ENCODE measurements at regions not wholly inside any gene's neighbourhood (a gene's known extent, or its start where the extent isn't known, plus 50 kb on each side); places are given as distances from the start of the nearest gene placed in this dataset.

- 0 out of 2 replicates have a peak, but pooled peaks cover 4% of the 10 kb centered on the region for H3K9me2 ChIP-seq (ENCODE audit: insufficient read depth)
- BruUV-seq (replicated peaks): no TSS peak
- no peaks in the 10 kb centered on the region for H4K20me1 ChIP-seq (ENCODE audit: insufficient read depth)
- ATAC-seq: no peak
- no peak for DNase-seq (ENCODE audit: low read depth, low spot score)
- ChIA-PET POLR2A (no interaction called here), CTCF (no interaction called here), RAD21 (ENCODE audit: low non-redundant PET in 1 of 2, low total read pairs in 2 of 2, uncharacterized antibody in 2 of 2, unreplicated experiment in 2 of 2) (no interaction called here)
- H3K4me2 ChIP-seq (ENCODE audit: low read length): no peak overlapping the region
- H3K27ac ChIP-seq (ENCODE audit: low read depth, low read length): no peak overlapping the region
- intact Hi-C loops (cut with micrococcal nuclease): no loop called here
- H3K27me3 ChIP-seq (ENCODE audit: insufficient read depth, low read length): no peaks in the 10 kb centered on the region
- H3K4me1 ChIP-seq (ENCODE audit: control insufficient read depth in 1 of 2, insufficient read depth in 2 of 2, low read length in 2 of 2): peaks cover 0 to 5% of the 10 kb centered on the region in 2 experiments; a peak in 2 of 4 replicates
- no peak overlapping the region for H3K4me3 ChIP-seq (replicated peaks in 1 of 2; ENCODE audit: low read depth in 1 of 2, low read length in 2 of 2)
- TF ChIP-seq, protein P1, sequence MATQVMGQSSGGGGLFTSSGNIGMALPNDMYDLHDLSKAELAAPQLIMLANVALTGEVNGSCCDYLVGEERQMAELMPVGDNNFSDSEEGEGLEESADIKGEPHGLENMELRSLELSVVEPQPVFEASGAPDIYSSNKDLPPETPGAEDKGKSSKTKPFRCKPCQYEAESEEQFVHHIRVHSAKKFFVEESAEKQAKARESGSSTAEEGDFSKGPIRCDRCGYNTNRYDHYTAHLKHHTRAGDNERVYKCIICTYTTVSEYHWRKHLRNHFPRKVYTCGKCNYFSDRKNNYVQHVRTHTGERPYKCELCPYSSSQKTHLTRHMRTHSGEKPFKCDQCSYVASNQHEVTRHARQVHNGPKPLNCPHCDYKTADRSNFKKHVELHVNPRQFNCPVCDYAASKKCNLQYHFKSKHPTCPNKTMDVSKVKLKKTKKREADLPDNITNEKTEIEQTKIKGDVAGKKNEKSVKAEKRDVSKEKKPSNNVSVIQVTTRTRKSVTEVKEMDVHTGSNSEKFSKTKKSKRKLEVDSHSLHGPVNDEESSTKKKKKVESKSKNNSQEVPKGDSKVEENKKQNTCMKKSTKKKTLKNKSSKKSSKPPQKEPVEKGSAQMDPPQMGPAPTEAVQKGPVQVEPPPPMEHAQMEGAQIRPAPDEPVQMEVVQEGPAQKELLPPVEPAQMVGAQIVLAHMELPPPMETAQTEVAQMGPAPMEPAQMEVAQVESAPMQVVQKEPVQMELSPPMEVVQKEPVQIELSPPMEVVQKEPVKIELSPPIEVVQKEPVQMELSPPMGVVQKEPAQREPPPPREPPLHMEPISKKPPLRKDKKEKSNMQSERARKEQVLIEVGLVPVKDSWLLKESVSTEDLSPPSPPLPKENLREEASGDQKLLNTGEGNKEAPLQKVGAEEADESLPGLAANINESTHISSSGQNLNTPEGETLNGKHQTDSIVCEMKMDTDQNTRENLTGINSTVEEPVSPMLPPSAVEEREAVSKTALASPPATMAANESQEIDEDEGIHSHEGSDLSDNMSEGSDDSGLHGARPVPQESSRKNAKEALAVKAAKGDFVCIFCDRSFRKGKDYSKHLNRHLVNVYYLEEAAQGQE (IDR thresholded peaks at IDR 0.05; ENCODE audit: low read depth): no peak
- TF ChIP-seq EZH2phosphoT487 (IDR thresholded peaks at IDR 0.05; ENCODE audit: borderline replicate concordance) (no peak), ELF1 (IDR thresholded peaks at IDR 0.05; ENCODE audit: borderline replicate concordance, low read depth) (no peak), ZNF274 (IDR thresholded peaks at IDR 0.05; ENCODE audit: low read depth, low read length) (no peak), RAD21 (IDR thresholded peaks at IDR 0.05; ENCODE audit: low read depth) (no peak), ZFX (IDR thresholded peaks at IDR 0.05) (no peak), TCF7L2 (IDR thresholded peaks at IDR 0.05; ENCODE audit: borderline replicate concordance, extremely low read depth, insufficient read depth, insufficient read length) (no peak), SP1 (IDR thresholded peaks at IDR 0.05; ENCODE audit: low read depth) (no peak), CEBPB (IDR thresholded peaks at IDR 0.05; ENCODE audit: low read depth) (no peak)
- TF ChIP-seq, protein P2, sequence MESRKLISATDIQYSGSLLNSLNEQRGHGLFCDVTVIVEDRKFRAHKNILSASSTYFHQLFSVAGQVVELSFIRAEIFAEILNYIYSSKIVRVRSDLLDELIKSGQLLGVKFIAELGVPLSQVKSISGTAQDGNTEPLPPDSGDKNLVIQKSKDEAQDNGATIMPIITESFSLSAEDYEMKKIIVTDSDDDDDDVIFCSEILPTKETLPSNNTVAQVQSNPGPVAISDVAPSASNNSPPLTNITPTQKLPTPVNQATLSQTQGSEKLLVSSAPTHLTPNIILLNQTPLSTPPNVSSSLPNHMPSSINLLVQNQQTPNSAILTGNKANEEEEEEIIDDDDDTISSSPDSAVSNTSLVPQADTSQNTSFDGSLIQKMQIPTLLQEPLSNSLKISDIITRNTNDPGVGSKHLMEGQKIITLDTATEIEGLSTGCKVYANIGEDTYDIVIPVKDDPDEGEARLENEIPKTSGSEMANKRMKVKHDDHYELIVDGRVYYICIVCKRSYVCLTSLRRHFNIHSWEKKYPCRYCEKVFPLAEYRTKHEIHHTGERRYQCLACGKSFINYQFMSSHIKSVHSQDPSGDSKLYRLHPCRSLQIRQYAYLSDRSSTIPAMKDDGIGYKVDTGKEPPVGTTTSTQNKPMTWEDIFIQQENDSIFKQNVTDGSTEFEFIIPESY (IDR thresholded peaks at IDR 0.05; ENCODE audit: extremely low read depth, insufficient replicate concordance, low read length): no peak
- TF ChIP-seq, protein P3, sequence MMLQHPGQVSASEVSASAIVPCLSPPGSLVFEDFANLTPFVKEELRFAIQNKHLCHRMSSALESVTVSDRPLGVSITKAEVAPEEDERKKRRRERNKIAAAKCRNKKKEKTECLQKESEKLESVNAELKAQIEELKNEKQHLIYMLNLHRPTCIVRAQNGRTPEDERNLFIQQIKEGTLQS (IDR thresholded peaks at IDR 0.05): no peak
- H3K36me3 ChIP-seq (ENCODE audit: control insufficient read depth in 1 of 2, insufficient read depth in 2 of 2, low read length in 2 of 2): no peaks in the 10 kb centered on the region
- no peak overlapping the region for H2AFZ ChIP-seq (ENCODE audit: low read depth, low read length, poor library complexity, severe bottlenecking)
- H3K9me3 ChIP-seq (ENCODE audit: control insufficient read depth in 1 of 2, insufficient read depth in 1 of 2, low read depth in 1 of 2, low read length in 2 of 2): no peaks in the 10 kb centered on the region
- H3K9ac ChIP-seq (ENCODE audit: low read length): no peak overlapping the region
- H3K79me2 ChIP-seq (ENCODE audit: insufficient read depth, low read length): no peaks in the 10 kb centered on the region
These were observed 135.4 kb upstream of the PFN2 start for GRCh38 chr3:150105886-150106612.

Measured in HCT116 (cell line).